ENCODE measurements at regions not wholly inside any gene's neighbourhood (a gene's known extent, or its start where the extent isn't known, plus 50 kb on each side); places are given as distances from the start of the nearest gene placed in this dataset.

DNA sequence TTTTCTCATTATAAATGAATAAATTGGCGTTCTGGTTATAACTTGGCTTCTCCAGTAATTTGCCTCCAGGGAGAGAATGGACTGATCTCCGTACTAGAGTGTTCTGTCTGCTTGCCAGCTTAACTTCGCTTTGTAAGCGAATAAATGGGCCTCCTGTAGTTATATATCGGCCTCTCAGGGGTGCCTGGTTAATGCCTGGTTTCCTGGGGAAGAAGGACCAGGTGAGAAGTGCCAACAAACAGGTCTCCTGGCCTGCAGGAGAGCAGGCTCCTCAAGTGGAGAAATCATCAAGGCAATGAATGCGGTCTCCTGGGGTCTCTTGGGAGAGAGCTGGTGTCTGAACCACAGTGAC, 107.4 kb upstream of the SERBP1 start:
- Histone ChIP-seq H3K36me3 (no peaks in the 10 kb centered on the region), H3K4me3 (no peak overlapping the region), H3K4me1 (peaks cover 0 to 5% (median 0%) of the 10 kb centered on the region in 4 donors), H3K27me3 (peaks cover 0 to 3% (median 0%) of the 10 kb centered on the region in 3 donors), H3K9me3 (no peaks in the 10 kb centered on the region), H3K27ac (no peak overlapping the region)
- intact Hi-C loops (cut with DNase I): loop anchor here (10.0 kb wide), 1 partner anchor 807 kb away; no protein-coding TSS in a partner anchor
- no peak for TF ChIP-seq POLR2A (IDR thresholded peaks at IDR 0.05)
- TF ChIP-seq EP300 (IDR thresholded peaks at IDR 0.05): no peak
- no peak for TF ChIP-seq POLR2AphosphoS5 (IDR thresholded peaks at IDR 0.05)
- TF ChIP-seq, protein P1, sequence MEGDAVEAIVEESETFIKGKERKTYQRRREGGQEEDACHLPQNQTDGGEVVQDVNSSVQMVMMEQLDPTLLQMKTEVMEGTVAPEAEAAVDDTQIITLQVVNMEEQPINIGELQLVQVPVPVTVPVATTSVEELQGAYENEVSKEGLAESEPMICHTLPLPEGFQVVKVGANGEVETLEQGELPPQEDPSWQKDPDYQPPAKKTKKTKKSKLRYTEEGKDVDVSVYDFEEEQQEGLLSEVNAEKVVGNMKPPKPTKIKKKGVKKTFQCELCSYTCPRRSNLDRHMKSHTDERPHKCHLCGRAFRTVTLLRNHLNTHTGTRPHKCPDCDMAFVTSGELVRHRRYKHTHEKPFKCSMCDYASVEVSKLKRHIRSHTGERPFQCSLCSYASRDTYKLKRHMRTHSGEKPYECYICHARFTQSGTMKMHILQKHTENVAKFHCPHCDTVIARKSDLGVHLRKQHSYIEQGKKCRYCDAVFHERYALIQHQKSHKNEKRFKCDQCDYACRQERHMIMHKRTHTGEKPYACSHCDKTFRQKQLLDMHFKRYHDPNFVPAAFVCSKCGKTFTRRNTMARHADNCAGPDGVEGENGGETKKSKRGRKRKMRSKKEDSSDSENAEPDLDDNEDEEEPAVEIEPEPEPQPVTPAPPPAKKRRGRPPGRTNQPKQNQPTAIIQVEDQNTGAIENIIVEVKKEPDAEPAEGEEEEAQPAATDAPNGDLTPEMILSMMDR (IDR thresholded peaks at IDR 0.05): no peak
- 86 to 91% methylated on average over 6 of the region's 6 CpGs for whole genome bisulfite sequencing, 2 donors
- DNase-seq: no peak

DNA sequence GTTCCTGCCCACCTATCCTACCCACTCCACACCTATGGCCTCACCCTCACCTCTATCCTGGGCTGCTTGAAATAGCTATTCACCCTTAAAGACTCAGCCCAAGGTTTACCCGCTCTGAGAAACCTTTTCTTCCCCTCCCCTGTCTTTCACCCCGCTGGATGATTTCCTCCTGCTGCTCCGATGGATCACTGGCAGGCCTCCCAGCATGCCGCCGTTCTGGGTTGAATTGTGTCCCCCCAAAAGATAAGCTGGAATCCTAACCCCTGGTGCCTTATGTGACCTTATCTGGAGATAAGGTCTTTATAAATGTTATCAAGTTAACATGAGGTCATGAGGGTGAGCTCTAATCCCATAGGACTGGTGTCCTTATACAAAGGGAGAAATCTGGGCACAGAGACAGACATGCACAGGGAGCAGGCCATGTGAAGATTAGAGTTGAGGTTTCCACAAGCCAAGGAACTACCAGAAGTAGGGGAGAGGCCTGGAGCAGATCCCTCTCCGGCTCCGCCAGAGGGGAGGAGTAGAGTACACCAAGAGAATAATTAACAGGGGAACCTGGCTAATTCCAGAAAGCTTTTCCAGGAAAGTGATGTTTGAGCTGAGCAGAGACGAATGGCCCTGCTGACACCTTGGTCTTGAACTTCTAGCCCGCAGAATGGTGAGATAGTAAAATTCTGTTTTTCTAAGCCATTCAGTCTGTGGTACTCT, 110.0 kb upstream of the SERBP1 start:
- H3K27ac ChIP-seq: no peak overlapping the region
- 47 to 76% methylated on average over 9 of the region's 9 CpGs for WGBS, 2 donors
- intact Hi-C loops (cut with DNase I): no loop called here
- DNase-seq: no peak
- no peak overlapping the region for H3K4me3 ChIP-seq
- H3K27me3 ChIP-seq: peaks cover 0 to 3% (median 0%) of the 10 kb centered on the region in 3 donors
- TF ChIP-seq EP300 (IDR thresholded peaks at IDR 0.05): no peak
- TF ChIP-seq POLR2A (IDR thresholded peaks at IDR 0.05): no peak
- TF ChIP-seq POLR2AphosphoS5 (IDR thresholded peaks at IDR 0.05): no peak
- TF ChIP-seq, protein P1 (IDR thresholded peaks at IDR 0.05): no peak
- H3K9me3 ChIP-seq: no peaks in the 10 kb centered on the region
- no peaks in the 10 kb centered on the region for H3K36me3 ChIP-seq
- peaks cover 0 to 5% (median 0%) of the 10 kb centered on the region in 4 donors for H3K4me1 ChIP-seq

DNA sequence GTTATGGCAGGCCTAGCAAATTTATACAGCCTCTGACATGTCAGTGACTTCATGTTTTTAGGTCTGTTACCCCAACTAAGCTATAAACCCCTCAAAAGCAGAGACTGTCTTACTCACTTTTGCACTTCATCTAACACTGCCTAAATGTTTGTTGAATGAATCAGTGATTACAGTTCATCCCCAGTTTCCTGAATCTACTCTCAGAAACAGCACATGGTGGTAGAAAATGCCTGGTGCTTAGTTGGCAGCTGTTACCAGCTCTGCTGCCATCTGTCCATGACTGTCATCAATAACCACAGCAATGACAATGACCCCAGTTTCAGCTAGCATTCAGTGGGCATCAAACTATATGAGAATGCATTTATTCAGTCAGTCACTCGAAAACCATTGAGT, 110.5 kb upstream of the SERBP1 start:
- TF ChIP-seq POLR2AphosphoS5 (IDR thresholded peaks at IDR 0.05) (no peak), POLR2A (IDR thresholded peaks at IDR 0.05) (no peak), EP300 (IDR thresholded peaks at IDR 0.05) (no peak)
- TF ChIP-seq, protein P1 (IDR thresholded peaks at IDR 0.05): no peak
- Histone ChIP-seq H3K27me3 (no peaks in the 10 kb centered on the region), H3K36me3 (no peaks in the 10 kb centered on the region), H3K4me1 (no peaks in the 10 kb centered on the region), H3K4me3 (no peak overlapping the region), H3K9me3 (no peaks in the 10 kb centered on the region), H3K27ac (no peak overlapping the region)
- DNase-seq: no peak
- intact Hi-C loops (cut with DNase I): no loop called here
- 92% methylated on average over 1 of the region's 1 CpG for WGBS, 2 donors

DNA sequence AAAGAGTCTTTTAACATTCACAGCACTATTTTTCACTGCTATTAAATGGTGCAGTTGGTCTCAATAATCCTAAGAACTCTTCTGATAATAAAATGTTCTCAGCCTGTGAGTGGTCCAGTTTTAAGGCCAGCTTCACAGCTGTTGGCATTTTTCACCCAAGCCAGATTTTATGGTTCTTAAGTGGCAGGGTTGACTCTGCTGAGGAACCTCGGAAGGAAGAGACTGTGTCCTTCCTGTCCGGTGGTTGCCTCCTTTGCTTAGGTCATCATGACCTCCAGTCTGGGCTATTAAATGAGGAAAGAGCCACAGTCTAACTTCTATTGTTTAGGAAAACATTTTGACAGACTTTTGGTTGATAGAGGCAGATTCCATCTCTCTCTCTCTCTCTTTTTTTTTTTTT, 112.5 kb upstream of the SERBP1 start:
- Histone ChIP-seq H3K4me1 (no peaks in the 10 kb centered on the region), H3K4me3 (no peak overlapping the region), H3K9me3 (no peaks in the 10 kb centered on the region), H3K27me3 (no peaks in the 10 kb centered on the region), H3K27ac (no peak overlapping the region), H3K36me3 (no peaks in the 10 kb centered on the region)
- no peak for DNase-seq
- intact Hi-C loops (cut with DNase I): no loop called here
- WGBS, 2 donors: 58% methylated on average over 2 of the region's 2 CpGs; no CpG with 5 or more reads in 1 of the 2 donors
- no peak for TF ChIP-seq POLR2A (IDR thresholded peaks at IDR 0.05)
- TF ChIP-seq EP300 (IDR thresholded peaks at IDR 0.05): no peak
- TF ChIP-seq, protein P1 (IDR thresholded peaks at IDR 0.05): no peak
- no peak for TF ChIP-seq POLR2AphosphoS5 (IDR thresholded peaks at IDR 0.05)

DNA sequence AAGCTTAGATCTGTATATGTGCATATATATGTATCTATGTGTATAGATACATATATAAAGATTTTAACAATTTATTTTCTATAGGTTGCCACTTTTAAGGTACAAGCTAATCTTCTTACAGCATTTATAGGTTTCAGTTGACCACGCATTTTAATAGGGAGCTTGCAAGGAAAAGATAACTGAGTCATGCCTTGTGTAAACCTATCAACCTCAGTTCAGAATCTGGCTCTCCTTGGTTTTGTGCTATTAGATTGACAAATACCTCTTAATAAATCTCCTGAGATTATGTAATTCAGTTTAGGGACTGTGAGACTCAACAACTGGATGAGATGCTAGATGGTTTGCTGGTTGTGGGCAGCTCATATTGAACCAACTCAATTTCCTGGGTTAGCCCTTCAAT, 114.7 kb upstream of the SERBP1 start:
- no peaks in the 10 kb centered on the region for H3K36me3 ChIP-seq
- WGBS, 2 donors: 91 to 94% methylated on average over 1 of the region's 1 CpG

More for the DNA sequence above, 114.7 kb upstream of the SERBP1 start:
- no peak for DNase-seq
- H3K27ac ChIP-seq: no peak overlapping the region
- TF ChIP-seq POLR2A (IDR thresholded peaks at IDR 0.05): no peak
- TF ChIP-seq, protein P1 (IDR thresholded peaks at IDR 0.05): no peak
- no peak for TF ChIP-seq POLR2AphosphoS5 (IDR thresholded peaks at IDR 0.05)
- TF ChIP-seq EP300 (IDR thresholded peaks at IDR 0.05): no peak
- no peak overlapping the region for H3K4me3 ChIP-seq
- H3K9me3 ChIP-seq: no peaks in the 10 kb centered on the region
- no peaks in the 10 kb centered on the region for H3K27me3 ChIP-seq
- H3K4me1 ChIP-seq: no peaks in the 10 kb centered on the region
- intact Hi-C loops (cut with DNase I): no loop called here

Measured in sigmoid colon (tissue), 6 donors.